GM18907 (cell line): ENCODE measurements at regions not wholly inside any gene's neighbourhood (a gene's known extent, or its start where the extent isn't known, plus 50 kb on each side); places are given as distances from the start of the nearest gene placed in this dataset.
A peak's percentile ranks its signal among the peaks of the same experiment; 100 is the strongest.

Experiments
- ATAC-seq: cut with Tn5 transposase; IDR thresholded peaks from one replicate; pipeline ENCODE4 v1.9.1; 2021; ENCODE audit warnings: mild to moderate bottlenecking, moderate library complexity; ENCODE audit not compliant: unreplicated experiment

GRCh38 chr3:72153477-72154314, 368.7 kb upstream of the PROK2 start:
- no peak for ATAC-seq

DNA sequence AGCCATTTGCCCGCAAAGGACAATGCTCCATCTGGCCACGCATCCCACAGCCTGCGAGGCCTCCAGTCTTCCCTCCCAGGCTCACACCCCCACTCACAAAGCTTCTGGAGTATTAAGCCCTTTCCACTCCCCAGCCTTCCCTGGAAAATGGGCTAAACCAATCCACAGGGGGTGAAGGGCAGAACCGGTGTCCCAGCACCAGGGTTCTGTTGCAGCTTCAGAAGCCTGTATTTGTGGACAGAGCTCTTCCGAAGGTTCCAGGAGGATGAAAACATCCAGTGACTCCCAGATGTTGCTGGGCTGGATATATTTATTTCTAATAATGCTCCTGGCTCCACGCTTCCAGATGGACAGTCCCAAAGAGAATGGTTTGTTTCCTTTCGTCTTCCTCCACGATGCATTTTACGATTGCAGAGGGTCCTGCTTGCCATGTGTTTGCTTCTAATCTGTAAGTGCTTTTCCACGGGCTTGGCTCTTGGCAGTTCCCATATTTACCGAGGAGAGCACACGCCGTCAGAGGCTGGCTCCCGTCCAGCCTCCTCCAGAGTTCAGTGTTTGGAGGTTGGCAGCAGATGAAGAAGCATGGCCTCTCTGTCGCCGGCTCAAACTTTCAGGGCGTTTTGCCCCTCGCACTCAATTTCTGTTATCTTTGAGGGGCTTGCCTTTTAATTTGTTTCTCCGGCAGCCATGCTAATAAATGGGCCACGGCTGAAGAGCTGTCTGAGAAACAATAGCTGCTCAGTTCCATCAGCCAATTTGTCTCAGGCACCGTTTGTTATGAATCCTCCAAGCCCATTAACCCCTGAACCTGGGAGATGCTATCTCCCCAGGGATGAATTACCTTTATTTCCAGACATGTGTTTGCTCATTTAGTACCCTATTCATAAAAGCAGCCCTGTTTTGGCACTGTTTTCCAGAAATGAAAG, 367.9 kb upstream of the PROK2 start:
- ATAC-seq: no peak

- ATAC-seq: no peak
Measured at GRCh38 chr3:72151465-72152238, 366.7 kb upstream of the PROK2 start.

DNA sequence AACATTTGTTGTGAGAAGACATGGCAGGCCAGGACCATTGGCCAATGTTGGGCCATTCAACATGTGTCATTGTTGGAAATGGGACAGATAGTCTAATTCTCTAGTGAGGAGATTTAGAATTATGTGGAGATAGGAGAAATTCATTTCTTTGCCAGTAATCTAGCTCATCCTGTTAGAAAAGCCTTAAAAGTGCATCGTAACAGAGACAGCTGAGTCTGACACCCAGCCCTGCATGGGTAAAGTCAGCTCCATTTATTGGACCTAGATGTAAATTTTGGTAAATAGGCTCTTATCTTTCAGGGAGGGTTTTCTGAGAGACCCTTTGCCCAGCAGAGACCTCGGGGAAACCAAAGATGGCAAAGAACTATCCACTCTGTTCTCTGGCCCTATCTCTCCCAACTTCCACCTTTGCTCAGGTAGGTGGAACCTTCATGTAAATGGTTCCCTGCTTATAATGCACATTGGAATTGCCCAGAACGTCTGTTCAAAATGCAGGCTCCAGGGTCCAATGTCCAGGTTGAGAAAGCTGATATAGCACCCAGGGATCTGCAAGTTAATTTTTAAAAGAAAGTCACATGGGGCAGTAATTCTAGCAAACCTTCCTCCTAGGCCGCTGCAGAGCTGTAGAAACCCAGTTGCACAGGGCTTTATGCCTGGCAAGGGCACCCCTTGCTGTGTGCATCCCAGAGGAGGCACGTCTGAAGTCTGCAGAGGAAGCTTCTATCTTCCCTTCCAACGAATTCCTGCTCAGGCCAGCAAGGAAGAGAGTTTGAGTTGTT, 365.9 kb upstream of the PROK2 start:
- ATAC-seq: no peak

DNA sequence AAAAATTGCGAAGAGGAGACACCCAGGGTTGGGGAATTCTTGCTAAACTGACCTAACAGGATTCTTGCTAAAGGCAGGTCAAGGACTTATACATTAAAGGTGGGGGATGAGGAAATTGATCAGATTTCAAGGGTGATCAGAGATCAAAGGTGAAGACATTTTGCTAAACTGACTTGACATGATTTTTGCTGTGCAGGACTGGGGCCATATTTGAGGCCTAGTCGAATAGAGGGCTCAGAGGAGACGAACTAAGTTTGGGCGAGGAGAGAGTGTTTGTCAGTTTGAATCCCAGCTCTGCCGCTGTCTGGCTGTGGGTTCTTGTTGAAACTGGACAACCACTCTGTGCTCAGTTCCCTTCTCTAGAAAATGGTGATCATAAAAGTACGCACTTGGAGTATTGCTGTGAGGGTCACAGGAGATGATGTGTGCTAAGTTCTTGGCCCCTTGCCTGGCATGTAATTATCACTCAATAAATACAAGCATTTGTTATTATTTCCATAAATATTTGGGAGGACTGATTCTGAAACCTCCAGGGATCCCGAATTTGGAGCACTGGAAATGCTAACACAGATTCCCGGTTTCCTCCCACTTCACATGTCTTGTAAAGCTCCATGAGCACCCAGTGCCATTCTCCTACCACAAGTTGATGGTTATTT, 364.8 kb upstream of the PROK2 start:
- ATAC-seq: no peak

- ATAC-seq: no peak
Measured at GRCh38 chr3:72147600-72147999, 362.7 kb upstream of the PROK2 start.

DNA sequence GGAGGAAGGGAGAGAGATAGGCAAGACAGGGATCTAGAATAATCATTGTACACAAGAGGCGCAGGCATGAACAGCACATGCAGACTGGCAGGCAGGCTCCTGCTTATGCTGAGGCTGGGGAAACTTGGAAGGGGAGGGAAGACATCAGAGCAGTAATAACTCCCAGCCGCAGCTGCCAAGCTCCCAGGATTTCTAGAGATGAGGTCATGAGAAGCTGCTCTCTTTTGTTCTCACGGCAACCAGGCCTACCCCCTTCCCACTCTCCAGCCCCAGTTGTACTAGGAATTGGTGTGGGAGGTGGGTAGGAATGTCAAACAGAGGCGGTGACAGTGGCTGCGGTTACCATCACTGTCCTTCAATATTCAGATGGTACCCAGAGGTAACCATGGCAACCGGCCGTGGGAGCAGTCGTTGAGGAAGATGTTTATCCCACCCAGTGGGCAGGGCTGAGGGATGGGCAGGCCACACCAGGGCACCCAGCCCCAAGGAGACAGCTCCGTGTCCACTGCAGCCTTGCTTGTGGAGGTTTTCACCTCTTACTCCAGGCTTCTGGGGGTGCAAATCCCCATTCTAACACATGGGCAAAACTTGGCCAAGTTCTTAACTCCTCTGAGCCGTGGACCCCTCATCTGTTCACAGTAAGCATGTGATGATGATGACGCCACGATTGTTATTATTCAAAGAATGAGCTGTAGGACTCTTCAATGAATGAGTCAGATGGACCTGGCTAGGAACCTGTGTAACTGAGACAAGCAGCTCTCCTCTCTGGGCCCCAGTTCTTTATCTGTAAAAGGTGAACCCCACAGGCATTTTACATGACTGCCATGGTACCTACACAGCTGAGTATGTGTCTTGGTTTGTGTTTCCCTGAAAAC, 360.8 kb upstream of the PROK2 start:
- no peak for ATAC-seq

DNA sequence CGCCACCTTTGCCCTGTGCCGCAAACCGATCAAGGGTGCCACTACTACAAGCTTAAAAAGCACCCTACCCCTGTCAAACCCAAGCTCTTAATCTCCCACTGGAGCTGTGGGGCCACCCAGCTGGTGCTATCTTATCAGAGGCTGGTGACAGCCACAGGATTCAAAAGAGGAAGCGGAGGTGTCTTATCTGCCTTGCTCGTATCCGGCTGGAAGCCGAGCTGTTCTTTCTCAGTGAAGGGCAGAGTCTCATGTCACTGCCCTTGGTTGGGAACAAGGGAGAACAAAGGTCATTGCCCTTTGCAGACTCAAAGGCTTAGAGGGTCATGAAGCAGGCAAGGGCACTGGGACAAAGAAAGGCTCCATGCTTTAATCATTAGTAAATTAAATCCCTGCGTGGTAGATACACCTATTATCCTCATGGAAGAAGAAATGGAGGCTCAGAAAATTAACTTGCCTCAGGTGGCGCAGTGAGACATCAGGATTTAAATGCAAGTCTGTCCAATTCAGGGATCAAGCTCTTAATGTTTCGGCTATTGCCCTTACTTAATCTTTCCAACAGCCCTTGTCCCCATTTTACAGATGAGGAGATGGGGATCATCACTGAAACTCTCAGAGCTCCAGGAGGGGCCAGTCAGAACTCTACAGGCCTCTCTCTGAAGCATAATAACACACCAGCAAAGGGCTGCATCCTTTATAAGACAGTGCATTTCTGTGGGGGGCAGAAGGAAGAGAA, 360.0 kb upstream of the PROK2 start:
- ATAC-seq: peak; percentile 81

- ATAC-seq: no peak
Measured at GRCh38 chr3:72143966-72144717, 359.2 kb upstream of the PROK2 start.

DNA sequence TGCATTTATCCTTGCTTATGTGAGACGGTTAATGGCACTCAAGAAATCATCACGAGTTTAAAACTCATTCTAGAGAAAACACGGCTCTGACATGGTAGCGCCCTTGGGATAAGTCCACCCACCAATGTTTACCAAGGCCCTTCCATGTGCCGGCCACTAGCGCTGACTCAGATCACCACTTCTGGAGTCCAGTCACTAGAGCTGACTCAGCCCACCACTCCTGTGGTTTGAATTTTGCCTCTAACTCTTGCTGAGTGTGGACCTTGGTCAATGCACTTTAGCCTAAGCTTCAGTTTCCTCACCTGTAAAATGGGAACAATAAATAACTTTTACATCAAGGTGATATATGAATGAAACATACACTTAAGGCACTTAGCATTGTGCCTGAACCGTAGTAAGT, 358.4 kb upstream of the PROK2 start:
- no peak for ATAC-seq

GRCh38 chr3:72142028-72142427, 357.1 kb upstream of the PROK2 start:
- ATAC-seq: no peak

DNA sequence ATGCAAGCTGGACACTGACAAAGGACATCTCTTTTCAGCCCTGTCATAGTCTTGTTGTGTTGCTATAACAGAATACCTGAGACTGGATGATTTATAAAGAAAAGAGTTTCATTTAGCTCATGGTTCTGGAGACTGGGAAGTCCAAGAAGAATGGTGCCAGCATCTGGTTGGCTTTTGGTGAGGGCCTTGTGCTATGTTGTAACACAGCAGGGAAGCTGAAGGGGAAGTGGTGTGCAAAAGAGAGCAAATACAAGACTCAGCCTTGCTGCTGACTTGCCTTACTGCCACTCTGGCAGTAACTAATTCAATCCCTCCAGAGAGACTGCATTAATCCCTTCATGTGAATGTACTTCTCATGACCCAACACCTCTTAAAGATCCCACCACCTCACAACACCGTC, 356.3 kb upstream of the PROK2 start:
- ATAC-seq: no peak

DNA sequence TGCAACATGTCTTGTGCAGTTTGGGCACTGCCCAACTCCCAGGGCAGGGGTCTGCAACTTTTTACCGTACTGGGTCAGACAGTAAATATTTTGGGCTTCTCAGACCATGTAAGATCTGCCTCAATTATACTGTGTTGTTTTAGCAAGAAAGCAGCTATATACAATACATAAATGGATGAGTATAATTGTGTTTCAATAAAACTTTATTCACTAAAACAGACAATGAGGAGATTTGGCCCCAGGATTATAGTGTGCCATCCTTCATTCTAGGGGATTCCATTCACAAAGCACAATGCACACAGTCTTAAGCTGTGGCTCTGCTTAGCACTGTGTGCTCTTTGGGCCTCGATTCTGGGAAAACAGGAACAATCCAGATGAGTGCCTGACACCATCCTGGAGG, 354.4 kb upstream of the PROK2 start:
- ATAC-seq: no peak

GRCh38 chr3:72137865-72138861, 353.2 kb upstream of the PROK2 start:
- no peak for ATAC-seq

GRCh38 chr3:72135636-72136035, 350.7 kb upstream of the PROK2 start:
- ATAC-seq: no peak

DNA sequence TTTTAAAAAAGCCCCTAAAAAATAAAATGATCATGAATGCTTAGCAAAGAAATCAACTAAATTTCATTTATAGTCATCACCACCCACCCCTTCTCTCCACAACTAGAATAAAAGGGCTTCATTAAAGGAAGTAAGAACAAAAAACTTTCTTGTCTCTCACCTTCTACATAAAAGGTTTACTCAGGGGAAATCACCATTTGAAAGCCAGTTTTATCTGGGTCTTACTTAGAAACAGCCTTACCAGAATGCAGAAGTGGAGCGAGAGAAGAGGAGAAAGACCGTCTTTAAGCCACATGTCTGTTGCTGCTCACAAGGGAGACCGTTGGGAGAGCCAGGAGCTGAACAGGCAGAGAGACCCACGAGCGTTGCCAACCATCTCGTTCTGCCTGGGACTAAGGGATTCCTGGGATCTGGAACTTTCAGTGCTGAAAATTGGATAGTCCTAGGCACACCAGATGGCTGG, 350.1 kb upstream of the PROK2 start:
- no peak for ATAC-seq
